KMS-11 (cell line): ENCODE measurements at regions not wholly inside any gene's neighbourhood (a gene's known extent, or its start where the extent isn't known, plus 50 kb on each side); places are given as distances from the start of the nearest gene placed in this dataset.

ENCODE experiments used
- H2AFZ ChIP-seq: fragments of 200-600 bp; sonication (generic); 2 replicates; pipeline ENCODE4 v1.6.1; 2016; ENCODE audit warnings: antibody characterized with exemption, mixed run types, low read depth
- H3K27ac ChIP-seq: fragments of 200-600 bp; sonication (generic); 2 replicates; pipeline ENCODE4 v1.6.1; 2016; ENCODE audit warnings: mild to moderate bottlenecking, mixed run types
- H3K27me3 ChIP-seq: fragments of 200-600 bp; sonication (generic); 2 replicates; pipeline ENCODE4 v1.6.1; 2017; ENCODE audit warnings: mild to moderate bottlenecking, low read depth, mixed run types, moderate library complexity; ENCODE audit not compliant: insufficient read depth
- H3K36me3 ChIP-seq: fragments of 200-600 bp; sonication (generic); 2 replicates; pipeline ENCODE4 v1.6.1; 2017; ENCODE audit warnings: mild to moderate bottlenecking, mixed run types; ENCODE audit not compliant: insufficient read depth
- H3K4me1 ChIP-seq: fragments of 200-600 bp; sonication (generic); 2 replicates; pipeline ENCODE4 v1.6.1; 2016; ENCODE audit warnings: mild to moderate bottlenecking, low read depth, mixed run types; ENCODE audit not compliant: poor library complexity, severe bottlenecking
- H3K4me2 ChIP-seq: fragments of 200-600 bp; sonication (generic); 2 replicates; pipeline ENCODE4 v1.7.0; 2016; ENCODE audit warnings: mild to moderate bottlenecking, mixed run types
- H3K4me3 ChIP-seq: fragments of 200-600 bp; sonication (generic); IDR thresholded peaks from 2 replicates; pipeline ENCODE4 v1.6.1; 2017; ENCODE audit warnings: low read depth, low read length, mixed read lengths; ENCODE audit not compliant: insufficient read depth
- H3K79me2 ChIP-seq: fragments of 200-600 bp; sonication (generic); 2 replicates; pipeline ENCODE4 v1.6.1; 2016; ENCODE audit warnings: low read depth, mixed run types; ENCODE audit not compliant: insufficient read depth
- H3K9ac ChIP-seq: fragments of 200-600 bp; sonication (generic); 2 replicates; pipeline ENCODE4 v1.6.1; 2016; ENCODE audit warnings: mild to moderate bottlenecking, mixed run types
- H4K20me1 ChIP-seq: fragments of 200-600 bp; sonication (generic); 2 replicates; pipeline ENCODE4 v1.6.1; 2016; ENCODE audit warnings: mild to moderate bottlenecking, mixed run types; ENCODE audit not compliant: insufficient read depth
- TF ChIP-seq, protein P1 (sequence below): fragments of 200-600 bp; sonication (generic); conservative IDR thresholded peaks from 2 replicates; pipeline ENCODE4 v1.6.1; 2017; ENCODE audit warnings: low read depth, mild to moderate bottlenecking, antibody characterized with exemption, low read length, moderate library complexity, mixed read lengths

DNA sequence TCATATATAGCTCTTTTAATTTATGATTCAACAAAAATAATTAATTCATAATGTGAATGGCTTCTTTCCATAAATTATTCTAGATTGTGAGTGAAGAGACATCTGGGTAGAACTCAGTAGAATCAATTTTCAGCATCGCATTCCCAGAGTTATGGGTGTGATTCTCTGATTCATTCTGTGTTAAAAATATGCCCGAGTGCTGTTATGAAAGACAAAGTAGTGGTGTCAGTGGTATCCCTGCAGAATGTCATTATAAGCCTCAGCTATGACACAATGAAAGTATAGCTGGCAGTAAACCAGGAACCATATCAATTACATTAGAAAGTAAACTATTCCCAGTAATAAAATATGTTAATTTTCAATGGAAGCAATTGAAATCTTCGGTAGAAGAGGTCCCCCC is 480.5 kb upstream of the SLITRK1 start:
- Histone ChIP-seq H2AFZ (no peak overlapping the region), H3K79me2 (no peaks in the 10 kb centered on the region), H3K27me3 (no peaks in the 10 kb centered on the region), H4K20me1 (no peaks in the 10 kb centered on the region), H3K9ac (no peak overlapping the region), H3K4me2 (no peak overlapping the region), H3K4me1 (no peaks in the 10 kb centered on the region), H3K27ac (no peak overlapping the region), H3K36me3 (no peaks in the 10 kb centered on the region), H3K4me3 (no peak overlapping the region)
- TF ChIP-seq, protein P1, sequence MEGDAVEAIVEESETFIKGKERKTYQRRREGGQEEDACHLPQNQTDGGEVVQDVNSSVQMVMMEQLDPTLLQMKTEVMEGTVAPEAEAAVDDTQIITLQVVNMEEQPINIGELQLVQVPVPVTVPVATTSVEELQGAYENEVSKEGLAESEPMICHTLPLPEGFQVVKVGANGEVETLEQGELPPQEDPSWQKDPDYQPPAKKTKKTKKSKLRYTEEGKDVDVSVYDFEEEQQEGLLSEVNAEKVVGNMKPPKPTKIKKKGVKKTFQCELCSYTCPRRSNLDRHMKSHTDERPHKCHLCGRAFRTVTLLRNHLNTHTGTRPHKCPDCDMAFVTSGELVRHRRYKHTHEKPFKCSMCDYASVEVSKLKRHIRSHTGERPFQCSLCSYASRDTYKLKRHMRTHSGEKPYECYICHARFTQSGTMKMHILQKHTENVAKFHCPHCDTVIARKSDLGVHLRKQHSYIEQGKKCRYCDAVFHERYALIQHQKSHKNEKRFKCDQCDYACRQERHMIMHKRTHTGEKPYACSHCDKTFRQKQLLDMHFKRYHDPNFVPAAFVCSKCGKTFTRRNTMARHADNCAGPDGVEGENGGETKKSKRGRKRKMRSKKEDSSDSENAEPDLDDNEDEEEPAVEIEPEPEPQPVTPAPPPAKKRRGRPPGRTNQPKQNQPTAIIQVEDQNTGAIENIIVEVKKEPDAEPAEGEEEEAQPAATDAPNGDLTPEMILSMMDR, result no peak

DNA sequence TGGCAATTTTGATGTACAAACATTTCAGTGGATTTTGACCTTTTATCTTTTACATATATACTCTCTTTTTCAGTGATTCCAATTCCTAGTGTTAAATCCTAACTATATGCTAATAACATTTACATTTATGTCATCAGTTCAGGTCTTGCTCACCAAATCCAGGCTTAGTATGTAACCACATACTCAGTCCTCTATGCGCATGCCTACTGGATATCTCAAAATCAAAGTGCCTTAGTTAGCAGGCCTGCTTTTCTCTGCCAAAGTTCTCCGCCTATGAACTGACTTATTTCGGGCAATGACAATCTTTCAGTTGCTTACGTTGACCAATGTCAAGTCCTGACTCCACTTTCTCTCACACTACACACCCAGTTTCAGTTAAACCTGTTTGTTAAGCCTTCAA is 478.5 kb upstream of the SLITRK1 start:
- H3K79me2 ChIP-seq, result no peaks in the 10 kb centered on the region
- no peaks in the 10 kb centered on the region for H3K27me3 ChIP-seq
- no peak overlapping the region for H3K4me2 ChIP-seq
- H3K4me3 ChIP-seq, result no peak overlapping the region
- no peak overlapping the region for H3K9ac ChIP-seq
- TF ChIP-seq, protein P1, result no peak
- no peaks in the 10 kb centered on the region for H3K4me1 ChIP-seq
- H2AFZ ChIP-seq, result no peak overlapping the region
- H3K36me3 ChIP-seq, result no peaks in the 10 kb centered on the region
- no peak overlapping the region for H3K27ac ChIP-seq
- no peaks in the 10 kb centered on the region for H4K20me1 ChIP-seq

DNA sequence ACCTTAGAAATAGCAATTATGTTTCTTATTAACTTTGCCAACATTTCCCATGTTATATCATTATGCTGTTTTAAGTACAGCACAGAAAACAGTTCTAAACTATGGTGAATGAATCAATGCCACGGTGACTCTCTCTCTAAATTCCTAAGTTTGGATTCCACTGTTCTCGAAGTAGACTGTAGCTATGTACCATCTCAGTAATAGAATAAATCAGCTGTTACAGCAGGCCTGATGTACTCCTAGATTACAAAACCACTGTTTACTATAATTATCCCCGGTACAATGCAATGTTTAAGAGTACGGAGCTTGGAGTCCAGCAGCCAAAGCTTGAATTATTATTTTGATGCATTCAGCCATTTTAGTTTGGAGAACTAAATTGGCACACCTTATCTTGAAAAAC is 476.3 kb upstream of the SLITRK1 start:
- TF ChIP-seq, protein P1, result no peak
- Histone ChIP-seq H3K79me2 (no peaks in the 10 kb centered on the region), H3K36me3 (no peaks in the 10 kb centered on the region), H4K20me1 (no peaks in the 10 kb centered on the region), H3K4me2 (no peak overlapping the region), H2AFZ (no peak overlapping the region), H3K4me3 (no peak overlapping the region), H3K9ac (no peak overlapping the region), H3K27me3 (no peaks in the 10 kb centered on the region), H3K4me1 (no peaks in the 10 kb centered on the region), H3K27ac (no peak overlapping the region)

DNA sequence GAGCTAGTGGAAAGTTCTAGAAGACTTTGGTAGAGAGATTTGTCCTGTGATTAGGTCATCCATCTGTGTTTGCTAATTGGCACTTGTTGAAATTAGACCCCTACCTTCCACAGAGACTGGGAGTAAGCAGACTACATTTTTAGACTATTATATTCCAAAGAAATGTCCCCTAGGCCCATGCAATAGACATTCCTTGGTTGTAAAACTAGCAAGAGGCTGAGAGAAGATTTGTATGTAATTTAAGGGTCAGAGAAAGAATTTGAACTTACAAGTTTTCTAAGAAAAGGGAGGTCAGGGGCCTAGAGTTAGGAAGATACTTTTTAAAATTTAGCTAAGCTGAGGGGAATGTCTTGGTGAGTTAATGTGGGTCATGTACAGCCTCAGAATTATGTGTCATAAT is 470.7 kb upstream of the SLITRK1 start:
- H3K4me1 ChIP-seq, result no peaks in the 10 kb centered on the region
- no peak overlapping the region for H3K4me2 ChIP-seq
- no peaks in the 10 kb centered on the region for H3K79me2 ChIP-seq
- no peak overlapping the region for H2AFZ ChIP-seq
- H3K9ac ChIP-seq, result no peak overlapping the region
- H3K27ac ChIP-seq, result no peak overlapping the region
- TF ChIP-seq, protein P1, result no peak
- H3K27me3 ChIP-seq, result no peaks in the 10 kb centered on the region
- no peak overlapping the region for H3K4me3 ChIP-seq
- H4K20me1 ChIP-seq, result no peaks in the 10 kb centered on the region
- H3K36me3 ChIP-seq, result no peaks in the 10 kb centered on the region

DNA sequence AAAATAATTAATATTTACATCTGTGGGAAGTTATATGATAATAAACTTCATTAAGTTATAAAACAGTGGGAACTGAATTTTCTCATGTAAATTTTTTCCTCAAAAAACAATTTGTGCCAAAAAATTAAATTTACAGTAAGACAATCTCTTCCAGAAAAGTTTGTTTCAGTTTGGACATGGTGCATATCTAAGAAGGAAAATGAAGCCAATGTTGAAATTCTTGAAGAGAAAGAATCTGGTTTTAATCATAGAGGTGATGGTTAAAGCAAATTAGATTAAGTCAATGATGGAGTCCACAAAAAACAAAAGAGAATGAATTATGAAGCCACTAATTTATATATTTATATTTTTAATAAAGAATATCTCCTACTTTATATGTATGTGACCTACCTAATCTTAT is 457.2 kb upstream of the SLITRK1 start:
- Histone ChIP-seq H4K20me1 (no peaks in the 10 kb centered on the region), H3K9ac (no peak overlapping the region), H3K27me3 (no peaks in the 10 kb centered on the region), H3K4me2 (no peak overlapping the region), H3K36me3 (no peaks in the 10 kb centered on the region), H3K4me3 (no peak overlapping the region), H3K79me2 (no peaks in the 10 kb centered on the region), H3K27ac (no peak overlapping the region), H2AFZ (no peak overlapping the region), H3K4me1 (no peaks in the 10 kb centered on the region)
- TF ChIP-seq, protein P1, result no peak
